ENCODE measurements at regions not wholly inside any gene's neighbourhood (a gene's known extent, or its start where the extent isn't known, plus 50 kb on each side); places are given as distances from the start of the nearest gene placed in this dataset.
"Not testable (repeated sequence)": the region's sequence is repeated elsewhere in the genome, so short reads cannot be mapped to it uniquely, and the experiment has no call there.

DNA sequence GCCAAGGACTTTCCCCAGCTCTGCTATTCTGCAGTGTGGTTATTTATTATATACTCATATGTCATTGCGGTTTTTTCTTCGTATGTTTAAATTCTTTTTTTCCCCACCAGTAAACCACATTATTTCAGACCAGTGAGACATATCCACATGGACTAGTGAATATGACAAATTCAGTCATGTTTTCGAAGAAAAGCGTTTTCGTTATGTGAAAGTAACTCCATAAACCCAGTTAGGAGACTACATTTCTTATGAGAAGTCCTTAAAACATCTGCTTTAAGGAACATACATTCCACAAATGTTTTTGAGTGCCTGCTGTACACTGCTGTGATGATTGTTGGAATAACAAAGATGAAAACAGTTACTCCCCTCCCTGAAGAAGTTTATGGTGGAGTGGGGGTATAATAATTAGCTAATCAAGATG, 591.8 kb upstream of the CLINT1 start:
- ChIA-PET POLR2A (ENCODE audit: unreplicated experiment) (no interaction called here), CTCF (no interaction called here)
- H3K4me2 ChIP-seq = no peak overlapping the region
- TF ChIP-seq, protein P1, sequence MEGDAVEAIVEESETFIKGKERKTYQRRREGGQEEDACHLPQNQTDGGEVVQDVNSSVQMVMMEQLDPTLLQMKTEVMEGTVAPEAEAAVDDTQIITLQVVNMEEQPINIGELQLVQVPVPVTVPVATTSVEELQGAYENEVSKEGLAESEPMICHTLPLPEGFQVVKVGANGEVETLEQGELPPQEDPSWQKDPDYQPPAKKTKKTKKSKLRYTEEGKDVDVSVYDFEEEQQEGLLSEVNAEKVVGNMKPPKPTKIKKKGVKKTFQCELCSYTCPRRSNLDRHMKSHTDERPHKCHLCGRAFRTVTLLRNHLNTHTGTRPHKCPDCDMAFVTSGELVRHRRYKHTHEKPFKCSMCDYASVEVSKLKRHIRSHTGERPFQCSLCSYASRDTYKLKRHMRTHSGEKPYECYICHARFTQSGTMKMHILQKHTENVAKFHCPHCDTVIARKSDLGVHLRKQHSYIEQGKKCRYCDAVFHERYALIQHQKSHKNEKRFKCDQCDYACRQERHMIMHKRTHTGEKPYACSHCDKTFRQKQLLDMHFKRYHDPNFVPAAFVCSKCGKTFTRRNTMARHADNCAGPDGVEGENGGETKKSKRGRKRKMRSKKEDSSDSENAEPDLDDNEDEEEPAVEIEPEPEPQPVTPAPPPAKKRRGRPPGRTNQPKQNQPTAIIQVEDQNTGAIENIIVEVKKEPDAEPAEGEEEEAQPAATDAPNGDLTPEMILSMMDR (conservative IDR thresholded peaks at IDR 0.05) = no peak
- TF ChIP-seq EZH2 (IDR thresholded peaks at IDR 0.05; ENCODE audit: low read depth) = no peak
- H3K27ac ChIP-seq = no peak overlapping the region
- no peak for DNase-seq
- intact Hi-C loops (cut with micrococcal nuclease; ENCODE audit: unreplicated experiment) = no loop called here
- H3K27me3 ChIP-seq (ENCODE audit: insufficient read depth, low read depth) = peaks cover 22% of the 10 kb centered on the region; the same call in 1 of the 2 replicates
- H3K9me3 ChIP-seq (ENCODE audit: insufficient read depth, low read depth) = no peaks in the 10 kb centered on the region
- H3K79me2 ChIP-seq (ENCODE audit: low read depth) = no peaks in the 10 kb centered on the region
- no peak overlapping the region for H3K4me3 ChIP-seq
- H4K20me1 ChIP-seq (ENCODE audit: insufficient read depth) = no peaks in the 10 kb centered on the region
- no peaks in the 10 kb centered on the region for H3K4me1 ChIP-seq (replicated peaks; ENCODE audit: insufficient read depth)
- no peaks in the 10 kb centered on the region for H3F3A ChIP-seq (ENCODE audit: insufficient read depth, low read depth)
- no TSS peak for BruUV-seq (replicated peaks)
- no peaks in the 10 kb centered on the region for H3K9me2 ChIP-seq (ENCODE audit: insufficient read depth)
- no peaks in the 10 kb centered on the region for H3K36me3 ChIP-seq (ENCODE audit: low read depth)
- H2AFZ ChIP-seq = no peak overlapping the region

DNA sequence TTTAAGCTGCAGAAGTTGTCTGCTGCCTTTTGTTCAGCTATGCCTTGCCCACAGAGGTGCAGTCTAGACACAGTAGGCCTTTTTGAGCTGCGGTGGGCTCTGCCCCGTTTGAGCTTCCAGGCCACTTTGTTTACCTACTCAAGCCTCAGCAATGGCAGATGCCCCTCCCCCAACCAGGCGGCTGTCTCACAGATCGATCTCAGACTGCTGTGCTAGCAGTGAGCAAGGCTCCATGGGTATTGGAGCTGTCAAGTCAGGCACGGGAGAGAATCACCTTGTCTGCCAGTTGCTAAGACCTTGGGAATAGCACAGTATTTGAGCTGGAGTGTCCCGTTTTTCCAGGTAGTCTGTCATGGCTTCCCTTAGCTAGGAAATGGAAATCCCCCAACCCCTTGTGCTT, 587.8 kb upstream of the CLINT1 start:
- H3K9me2 ChIP-seq (ENCODE audit: insufficient read depth); POLR2A ChIA-PET (ENCODE audit: unreplicated experiment); H2AFZ ChIP-seq; H3K4me3 ChIP-seq; intact Hi-C loops (cut with micrococcal nuclease; ENCODE audit: unreplicated experiment); H3K9me3 ChIP-seq (ENCODE audit: insufficient read depth, low read depth); H3K4me1 ChIP-seq (replicated peaks; ENCODE audit: insufficient read depth); H3F3A ChIP-seq (ENCODE audit: insufficient read depth, low read depth); H4K20me1 ChIP-seq (ENCODE audit: insufficient read depth); H3K36me3 ChIP-seq (ENCODE audit: low read depth); BruUV-seq (replicated peaks); CTCF ChIA-PET; H3K27ac ChIP-seq; H3K79me2 ChIP-seq (ENCODE audit: low read depth); H3K4me2 ChIP-seq; DNase-seq: not testable (repeated sequence)
- 0 out of 2 replicates have a peak, but pooled peaks cover 12% of the 10 kb centered on the region for H3K27me3 ChIP-seq (ENCODE audit: insufficient read depth, low read depth)

DNA sequence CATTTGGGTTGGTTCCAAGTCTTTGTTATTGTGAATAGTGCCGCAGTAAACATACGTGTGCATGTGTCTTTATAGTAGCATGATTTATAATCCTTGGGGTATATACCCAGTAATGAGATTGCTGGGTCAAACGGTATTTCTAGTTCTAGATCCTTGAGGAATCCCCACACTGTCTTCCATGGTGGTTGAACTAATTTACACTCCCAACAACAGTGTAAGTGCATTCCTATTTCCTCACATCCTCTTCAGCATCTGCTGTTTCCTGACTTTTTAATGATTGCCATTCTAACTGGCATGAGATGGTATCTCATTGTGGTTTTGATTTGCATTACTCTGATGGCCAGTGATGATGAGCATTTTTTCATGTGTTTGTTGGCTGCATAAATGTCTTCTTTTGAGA, 580.3 kb upstream of the CLINT1 start:
- H3K36me3 ChIP-seq (ENCODE audit: low read depth); H3F3A ChIP-seq (ENCODE audit: insufficient read depth, low read depth); H3K79me2 ChIP-seq (ENCODE audit: low read depth); H3K9me3 ChIP-seq (ENCODE audit: insufficient read depth, low read depth); H3K4me3 ChIP-seq; BruUV-seq (replicated peaks); H3K27ac ChIP-seq; H3K27me3 ChIP-seq (ENCODE audit: insufficient read depth, low read depth); H4K20me1 ChIP-seq (ENCODE audit: insufficient read depth); intact Hi-C loops (cut with micrococcal nuclease; ENCODE audit: unreplicated experiment); H3K4me2 ChIP-seq; H3K4me1 ChIP-seq (replicated peaks; ENCODE audit: insufficient read depth); H2AFZ ChIP-seq; H3K9me2 ChIP-seq (ENCODE audit: insufficient read depth); CTCF ChIA-PET; POLR2A ChIA-PET (ENCODE audit: unreplicated experiment); DNase-seq: not testable (repeated sequence)

DNA sequence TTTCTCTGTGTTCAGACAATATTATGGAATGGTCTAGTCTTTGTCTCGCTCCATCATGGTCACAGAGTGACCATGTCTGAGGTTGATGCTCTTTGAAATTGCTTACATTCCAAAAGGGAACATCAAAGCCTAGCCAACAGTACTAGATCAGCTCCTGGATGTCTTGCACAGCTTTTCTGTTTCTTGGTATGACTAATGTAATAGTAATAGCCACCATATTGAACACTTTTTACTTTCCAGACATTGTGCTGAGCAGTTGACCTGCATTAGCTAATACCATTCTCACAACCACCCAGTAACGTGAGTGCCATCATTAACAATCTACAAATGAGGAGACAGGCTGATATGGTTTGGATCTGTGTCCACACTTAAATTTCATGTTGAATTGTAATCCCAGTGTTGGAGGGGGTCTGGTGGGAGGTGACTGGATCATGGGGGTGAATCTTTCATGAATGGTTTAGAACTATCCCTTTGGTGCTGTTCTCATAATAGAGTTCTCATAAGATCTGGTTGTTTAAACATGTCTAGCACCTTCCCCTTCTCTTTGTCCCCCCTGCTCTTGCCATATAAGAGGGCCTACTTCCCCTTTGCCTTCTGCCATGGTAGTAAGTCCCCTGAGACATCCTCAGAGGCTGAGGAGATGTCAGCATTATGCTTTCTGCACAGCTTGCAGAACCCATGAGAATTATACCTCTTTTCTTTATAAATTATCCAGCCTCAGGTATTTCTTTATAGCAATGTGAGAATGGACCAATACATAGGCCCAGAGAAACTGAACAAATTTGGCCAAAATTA, 577.5 kb upstream of the CLINT1 start:
- ChIA-PET POLR2A (ENCODE audit: unreplicated experiment) (no interaction called here), CTCF (no interaction called here)
- Histone ChIP-seq H3K4me3 (no peak overlapping the region), H3K4me1 (replicated peaks; ENCODE audit: insufficient read depth) (no peaks in the 10 kb centered on the region), H3K36me3 (ENCODE audit: low read depth) (no peaks in the 10 kb centered on the region), H3K9me3 (ENCODE audit: insufficient read depth, low read depth) (no peaks in the 10 kb centered on the region), H3K79me2 (ENCODE audit: low read depth) (no peaks in the 10 kb centered on the region), H3K27ac (no peak overlapping the region), H4K20me1 (ENCODE audit: insufficient read depth) (no peaks in the 10 kb centered on the region), H3K4me2 (no peak overlapping the region), H3F3A (ENCODE audit: insufficient read depth, low read depth) (no peaks in the 10 kb centered on the region), H2AFZ (no peak overlapping the region), H3K9me2 (ENCODE audit: insufficient read depth) (no peaks in the 10 kb centered on the region), H3K27me3 (ENCODE audit: insufficient read depth, low read depth) (no peaks in the 10 kb centered on the region)
- no peak for TF ChIP-seq EZH2 (IDR thresholded peaks at IDR 0.05; ENCODE audit: low read depth)
- TF ChIP-seq, protein P1 (conservative IDR thresholded peaks at IDR 0.05) = no peak
- BruUV-seq (replicated peaks) = no TSS peak
- no peak for DNase-seq
- intact Hi-C loops (cut with micrococcal nuclease; ENCODE audit: unreplicated experiment) = no loop called here
